Stimulated activated CD4-positive, alpha-beta T cell treated with anti-CD3 and anti-CD28 coated beads, Interleukin-1b, Interleukin-23, amount 100 ng/mL, for 48 hours (primary cell): ENCODE measurements at regions not wholly inside any gene's neighbourhood (a gene's known extent, or its start where the extent isn't known, plus 50 kb on each side); places are given as distances from the start of the nearest gene placed in this dataset.

Experiments
- DNase-seq: peaks from one replicate; pipeline ENCODE4 v3.0.0-alpha.2; 2020

DNA sequence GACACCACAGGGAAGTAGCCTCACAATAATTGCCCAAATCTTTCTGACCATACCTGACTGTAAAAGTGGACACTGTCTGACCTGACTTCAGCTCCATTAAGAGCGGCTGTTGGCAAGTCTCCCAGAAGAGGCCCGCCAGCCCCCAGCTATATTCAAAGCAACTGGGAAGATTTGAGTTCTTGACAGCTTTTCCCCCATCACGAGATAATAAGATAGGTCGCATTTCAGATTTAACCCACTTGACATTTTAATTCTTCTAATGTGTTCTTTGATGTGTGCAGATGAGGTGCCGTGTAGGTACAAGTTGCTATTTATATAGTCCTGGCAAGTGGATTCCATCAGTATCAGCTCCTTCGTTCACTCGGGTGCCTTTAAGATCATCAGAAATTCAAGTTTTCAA, 345.7 kb downstream of the DRD1 start:
- DNase-seq = no peak

DNA sequence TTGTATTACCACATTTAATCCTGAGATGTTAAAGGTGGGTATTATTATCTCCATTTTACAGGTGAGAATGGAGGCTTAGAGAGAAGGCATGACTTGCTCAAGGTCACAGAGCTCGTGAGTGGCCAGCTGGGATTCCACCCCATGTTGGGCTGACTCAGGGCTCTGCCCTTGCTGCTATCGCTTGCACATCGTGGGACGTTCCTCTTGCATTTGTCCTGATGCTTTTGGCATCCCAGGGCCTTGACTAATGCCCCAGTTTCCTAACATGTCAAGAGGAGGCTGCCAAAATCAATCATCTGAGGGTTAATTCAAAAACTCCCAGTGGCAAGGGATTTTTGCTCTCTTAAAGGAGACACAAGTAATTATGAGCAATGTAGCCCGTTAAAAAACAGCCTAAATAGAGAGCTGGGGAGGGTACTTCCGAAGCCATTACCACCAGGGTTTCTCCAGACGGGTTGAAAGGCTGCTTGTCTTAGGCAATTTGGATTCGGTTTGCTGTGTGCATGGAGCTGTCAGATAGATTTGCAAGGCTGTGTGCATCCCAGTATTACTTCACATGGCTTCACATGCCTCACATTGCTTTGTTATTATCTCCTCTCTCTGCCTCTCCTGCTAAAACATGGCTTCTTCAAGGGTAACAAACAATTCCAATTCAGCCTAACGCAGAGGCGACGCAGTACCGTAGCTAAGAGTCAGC, 347.4 kb downstream of the DRD1 start:
- no peak for DNase-seq

DNA sequence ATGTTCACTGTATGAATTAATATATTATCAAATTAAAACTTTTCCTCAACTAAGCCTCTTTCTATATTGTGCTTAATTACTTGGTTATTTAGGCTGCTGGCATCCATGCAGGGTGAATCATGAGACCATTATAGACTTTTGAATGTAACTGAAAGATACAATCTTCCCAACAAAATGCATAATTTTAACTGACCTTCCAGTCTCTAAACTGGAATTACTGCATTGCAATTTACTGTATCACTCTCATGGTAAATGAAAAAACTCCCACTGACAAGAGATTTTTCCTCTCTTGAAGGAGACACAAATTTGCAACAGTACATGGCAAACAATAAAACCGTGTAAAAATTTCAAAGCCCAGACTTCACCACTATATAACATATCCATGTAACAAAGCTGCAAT, 349.5 kb downstream of the DRD1 start:
- no peak for DNase-seq

DNA sequence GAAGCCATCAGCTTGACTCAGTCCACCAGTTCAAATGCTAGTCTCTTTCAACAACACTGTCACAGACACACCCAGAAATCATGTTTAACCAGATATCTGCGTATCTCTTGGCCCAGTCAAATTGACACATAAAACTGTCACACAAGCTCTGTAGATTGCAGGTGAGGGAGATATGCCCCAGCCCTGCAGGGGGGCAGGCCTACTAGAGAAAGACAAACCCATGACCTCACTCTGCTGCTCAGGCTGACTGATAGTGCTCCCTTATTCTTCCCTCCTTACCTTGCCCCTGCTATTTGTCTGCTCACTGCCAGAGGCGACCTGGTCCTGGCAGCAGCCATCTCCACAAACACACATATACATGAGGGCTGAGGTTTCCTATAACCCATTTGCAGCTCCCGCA, 351.3 kb downstream of the DRD1 start:
- DNase-seq = no peak

DNA sequence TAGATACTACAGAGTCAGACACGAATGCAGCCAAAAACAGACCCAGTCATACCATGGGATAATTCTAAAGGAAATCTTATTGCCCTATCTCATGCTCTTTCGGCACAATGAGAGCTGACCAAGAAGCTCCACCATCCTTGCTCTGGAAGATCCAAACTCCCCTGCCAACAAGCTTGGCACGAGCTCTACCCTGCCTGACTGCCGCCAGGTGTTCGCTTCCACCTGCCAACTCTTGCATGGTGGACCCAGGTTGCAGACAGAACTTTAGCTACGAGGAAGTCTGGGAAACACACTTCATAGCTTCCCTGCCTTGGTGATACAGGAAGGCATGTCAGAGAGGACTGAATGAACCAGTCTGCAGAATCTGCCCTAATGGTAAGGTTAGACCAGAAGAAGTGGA, 355.0 kb downstream of the DRD1 start:
- no peak for DNase-seq

DNA sequence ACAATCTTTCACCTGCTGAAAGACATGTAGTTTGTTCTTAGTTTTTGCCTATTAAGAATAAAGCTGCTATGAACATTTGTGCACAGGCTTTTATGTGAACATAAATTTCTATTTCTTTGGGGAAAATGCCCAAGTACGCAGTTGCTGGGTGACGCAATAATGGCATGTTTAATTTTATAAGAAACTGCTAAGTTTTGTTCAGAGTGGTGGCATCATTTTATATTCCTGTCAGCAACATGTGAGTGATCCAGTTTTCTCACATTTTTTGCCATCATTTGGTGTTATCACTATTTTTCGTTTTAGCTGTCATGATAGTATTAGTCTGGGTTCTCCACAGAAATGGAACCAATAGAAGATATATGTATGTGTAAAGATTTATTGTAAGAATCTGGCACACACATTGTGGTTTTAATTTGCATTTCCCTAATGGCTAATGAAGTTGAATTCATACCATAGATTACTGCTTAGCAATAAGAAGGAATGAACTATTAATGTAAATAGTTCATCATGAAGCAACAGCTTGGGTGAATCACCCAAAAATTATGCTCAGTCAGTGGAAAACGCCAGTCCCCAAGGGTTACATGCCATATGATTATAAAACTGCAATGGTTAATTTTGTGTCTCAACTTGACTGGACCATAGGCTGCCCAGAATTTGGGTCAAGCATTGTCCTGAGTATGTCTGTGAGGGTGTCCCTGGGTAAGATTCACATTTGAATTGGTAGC, 358.6 kb downstream of the MSX2 start:
- DNase-seq = no peak

DNA sequence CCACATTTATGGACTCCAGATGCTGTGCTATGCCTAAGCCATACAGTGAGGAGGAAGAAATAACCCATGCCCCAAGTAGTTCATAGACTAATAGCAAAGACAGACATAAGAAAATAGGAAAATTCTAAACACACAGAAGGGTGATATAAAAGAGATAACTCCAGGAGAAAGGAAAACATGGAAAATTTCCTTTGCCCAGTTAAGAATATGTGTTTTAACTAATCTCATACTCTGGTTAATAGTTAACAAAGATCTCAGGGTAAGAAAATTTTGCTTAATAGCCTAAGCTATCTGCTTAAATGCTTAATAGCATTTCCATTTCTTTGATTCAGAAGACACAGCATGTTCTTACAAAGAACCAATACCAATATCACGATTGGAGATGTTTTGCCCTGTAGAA, 358.0 kb downstream of the MSX2 start:
- DNase-seq = no peak

DNA sequence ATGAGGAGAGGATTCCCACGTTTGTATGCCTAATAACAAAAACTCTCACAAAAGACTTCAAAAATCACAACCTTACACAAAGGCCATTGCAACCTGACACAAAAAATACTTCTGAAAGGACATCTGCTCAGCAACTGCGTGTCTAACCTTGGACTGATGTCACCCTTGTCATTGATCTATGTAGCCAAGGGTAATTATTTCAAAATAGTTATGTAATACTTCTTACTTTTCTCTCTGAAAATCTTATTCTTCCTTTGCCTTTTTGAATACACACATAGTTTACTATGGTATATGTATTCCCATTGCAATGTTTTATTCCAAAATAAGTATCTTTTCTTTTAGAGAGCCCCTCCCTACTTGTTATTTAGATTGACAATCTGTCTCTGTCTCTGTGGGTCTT, 355.3 kb downstream of the MSX2 start:
- DNase-seq = no peak

DNA sequence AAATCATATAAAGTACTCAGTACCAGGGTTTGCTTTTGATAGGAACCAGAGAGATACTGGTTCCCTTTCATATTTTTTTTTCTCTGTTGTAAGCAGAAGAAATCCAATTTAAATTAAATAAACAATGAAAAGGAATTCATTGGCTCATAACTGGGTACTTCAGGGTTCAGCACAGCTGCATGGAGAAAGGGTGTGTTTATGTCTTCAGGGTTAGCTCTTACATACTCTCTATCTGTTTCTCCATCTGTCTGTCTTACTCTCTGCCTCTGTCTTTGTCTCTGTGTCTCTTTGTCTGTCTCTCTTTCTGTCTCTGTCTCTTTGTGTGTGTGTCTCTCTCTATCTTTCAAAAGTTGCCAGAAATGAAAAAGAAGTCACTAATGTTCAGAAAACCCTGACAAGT, 345.9 kb downstream of the MSX2 start:
- DNase-seq = no peak

DNA sequence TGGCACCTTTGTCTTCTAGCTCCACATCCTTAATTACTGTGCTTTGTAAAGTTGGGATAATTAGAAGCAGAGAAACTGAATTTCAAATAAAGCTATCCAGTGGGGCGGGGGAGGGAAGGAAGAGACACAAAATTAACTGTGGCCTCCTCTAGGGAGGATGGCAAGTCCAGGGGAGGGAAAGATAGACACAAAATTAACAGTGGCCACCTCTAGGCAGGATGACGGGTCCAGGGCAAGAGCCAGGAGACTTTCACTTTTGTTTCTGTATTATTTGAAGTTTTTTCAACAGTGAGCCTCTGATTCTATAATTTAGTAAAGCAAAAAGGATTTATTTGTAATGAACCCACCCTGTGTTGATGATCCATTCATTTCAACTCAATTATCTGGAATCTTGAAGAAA, 335.9 kb downstream of the MSX2 start:
- no peak for DNase-seq

DNA sequence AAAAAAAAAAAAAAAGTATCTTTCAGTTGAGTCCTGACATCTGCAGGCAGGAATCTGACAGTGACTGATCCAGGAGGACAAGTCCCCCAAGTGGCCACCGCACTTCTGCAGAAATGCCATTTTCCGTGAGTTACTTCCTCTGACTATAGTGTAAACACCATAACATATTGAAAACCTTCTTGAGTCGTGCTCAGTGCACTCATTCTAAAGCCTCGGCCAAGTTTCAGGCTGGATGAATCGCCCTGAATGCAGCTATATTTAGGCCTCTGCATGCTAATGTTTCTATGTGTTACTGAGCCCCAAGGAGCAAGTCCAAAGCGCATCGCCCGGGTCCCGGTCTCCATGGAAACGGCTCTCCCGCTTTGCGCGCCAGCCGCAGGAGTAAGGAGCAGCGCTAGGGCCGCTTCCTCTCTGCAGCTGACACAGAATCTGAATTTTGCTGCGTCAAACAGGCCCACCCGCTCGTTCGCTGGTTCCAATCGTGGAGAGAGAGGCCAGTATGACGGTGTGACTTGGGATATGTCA, 335.4 kb downstream of the MSX2 start:
- peak; percentile 14 for DNase-seq

DNA sequence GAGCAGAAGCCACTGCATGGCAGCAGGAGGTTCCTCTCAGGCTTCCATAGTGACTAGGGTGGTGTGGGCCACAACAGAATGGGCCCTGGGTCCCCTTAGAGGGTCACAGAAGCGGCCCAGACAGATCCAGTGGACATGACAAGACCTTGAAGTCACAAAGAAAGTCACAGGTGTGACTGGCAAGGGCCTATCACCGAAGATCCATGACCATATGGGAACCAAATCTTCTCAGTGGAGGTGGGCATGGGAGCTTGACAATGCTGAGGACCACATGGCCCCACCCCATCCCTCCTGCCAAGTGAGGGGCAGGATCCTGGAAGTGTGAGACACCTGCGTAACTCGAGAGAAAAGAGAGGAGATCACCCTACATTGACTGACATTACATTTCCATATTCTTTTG, 332.4 kb downstream of the MSX2 start:
- no peak for DNase-seq

DNA sequence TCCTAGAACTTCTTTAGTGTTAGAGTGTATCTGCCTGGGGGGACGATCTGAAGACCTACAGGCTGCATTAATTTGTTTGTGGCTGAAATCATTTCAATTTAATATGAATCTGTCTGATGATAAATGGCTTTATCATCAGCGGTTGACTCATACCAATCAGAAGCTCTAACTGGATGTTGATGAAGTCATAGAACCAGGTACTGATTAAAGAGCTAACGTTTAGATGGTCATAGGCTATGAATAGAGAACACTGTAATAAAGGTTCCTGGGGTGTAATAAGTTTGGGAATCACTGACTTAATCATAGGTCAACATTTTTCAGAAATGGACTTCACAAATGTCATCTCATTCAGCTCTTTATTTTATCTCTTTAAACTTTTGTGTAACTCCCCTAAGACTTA, 329.9 kb downstream of the MSX2 start:
- DNase-seq = no peak

DNA sequence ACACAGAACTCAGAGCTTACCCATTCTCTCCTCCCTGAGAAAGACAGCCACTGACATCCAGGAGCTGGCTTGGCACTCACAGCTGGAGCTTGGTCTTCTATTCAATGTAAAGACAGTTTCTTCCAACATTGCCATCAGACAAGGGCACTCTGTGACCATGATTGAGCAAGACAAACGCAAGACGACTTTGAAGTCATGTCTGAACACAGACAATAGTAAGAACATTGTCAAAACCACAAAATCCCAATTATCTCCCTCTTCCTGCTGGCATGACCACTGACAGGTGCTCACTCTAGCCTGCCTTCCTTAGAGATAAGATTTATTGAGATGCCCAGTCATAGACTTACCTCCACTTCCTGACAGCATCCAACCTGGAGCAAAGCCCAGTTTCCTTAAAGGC, 328.0 kb downstream of the MSX2 start:
- no peak for DNase-seq

DNA sequence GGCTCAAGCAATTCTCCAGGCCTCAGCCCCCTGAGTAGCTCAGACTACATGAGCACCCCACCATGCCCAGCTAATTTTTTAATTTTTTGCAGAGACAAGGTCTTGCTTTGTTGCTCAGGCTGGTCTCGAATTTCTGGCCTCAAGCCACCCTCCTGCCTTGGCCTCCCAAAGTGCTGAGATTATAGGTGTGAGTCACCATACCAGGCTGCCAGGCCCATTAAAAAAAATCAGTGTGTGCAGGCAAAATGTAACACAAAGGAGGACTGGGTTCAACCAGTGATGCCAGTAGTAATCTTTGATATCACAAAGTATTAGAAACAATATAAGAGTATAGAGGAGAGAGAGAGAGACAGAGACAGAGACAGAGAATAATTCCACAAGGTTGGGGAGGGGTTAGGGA, 322.7 kb downstream of the MSX2 start:
- DNase-seq = no peak

DNA sequence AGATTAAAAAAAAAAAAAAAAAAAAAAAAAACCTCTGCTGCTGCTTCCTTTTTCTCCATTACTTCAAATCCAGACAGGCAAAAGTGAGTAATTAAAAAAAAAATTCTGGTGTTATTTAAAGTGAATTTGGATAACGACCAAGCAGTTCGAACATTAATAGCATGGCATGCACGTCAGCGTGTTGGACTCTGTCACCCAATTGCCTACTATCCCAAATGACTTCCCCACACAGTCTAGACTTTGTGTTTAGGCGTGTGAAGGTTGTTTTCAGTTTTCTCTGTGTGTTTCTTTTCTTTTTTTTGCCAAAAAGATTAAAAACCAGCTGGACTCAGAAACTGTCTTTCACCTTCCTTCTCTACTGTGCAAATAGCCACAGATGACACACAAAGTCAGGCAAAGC, 321.4 kb downstream of the MSX2 start:
- no peak for DNase-seq

DNA sequence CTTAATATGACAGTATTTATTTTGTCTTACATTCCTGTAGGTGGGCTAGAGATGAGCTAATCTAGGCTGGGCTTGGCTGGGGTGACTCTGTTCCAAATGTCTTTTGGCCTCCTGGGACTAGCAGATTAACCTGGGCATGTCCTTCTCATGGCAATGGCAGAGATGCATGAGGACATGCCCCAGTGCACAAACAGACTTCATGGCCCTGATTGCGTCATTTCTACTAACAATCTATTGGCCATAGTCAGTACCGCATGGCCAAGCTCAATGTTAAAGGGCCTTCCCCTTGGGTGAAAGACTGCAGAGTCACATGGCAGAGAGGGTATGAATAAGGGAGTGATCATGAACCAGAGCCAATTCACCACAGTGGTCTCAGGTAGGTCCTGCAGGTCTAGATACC, 313.4 kb downstream of the MSX2 start:
- DNase-seq = no peak

DNA sequence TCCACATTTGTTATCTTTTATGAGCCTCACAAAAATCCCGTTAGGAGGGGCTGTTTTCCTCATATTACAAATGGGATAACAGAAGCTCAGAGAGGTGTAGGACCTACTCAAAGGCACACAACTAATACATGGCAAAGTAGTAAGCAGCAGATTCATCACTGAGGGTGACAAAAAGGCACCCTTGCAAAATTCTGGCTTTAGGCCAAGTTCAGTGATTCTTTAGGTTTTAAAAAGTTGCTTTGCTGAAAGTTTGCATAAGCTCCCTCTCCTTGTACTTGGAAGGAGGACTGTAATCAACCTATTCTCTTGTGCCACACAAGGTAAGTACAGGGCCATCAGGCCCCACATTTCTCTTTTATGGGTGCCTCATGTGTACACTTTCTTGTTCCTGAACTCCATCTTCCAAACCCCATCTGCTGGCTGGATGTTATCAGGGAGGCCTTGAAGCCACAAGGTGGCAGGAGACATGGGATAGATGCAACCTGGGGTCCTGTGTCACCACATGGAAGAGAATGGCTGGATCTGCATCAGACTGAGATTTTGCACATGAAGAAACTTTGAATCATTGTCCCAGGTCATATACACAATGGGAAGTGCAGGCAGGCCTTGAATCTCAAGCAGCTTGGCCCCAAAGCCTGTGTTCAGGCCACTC, 311.6 kb downstream of the MSX2 start:
- DNase-seq = no peak

DNA sequence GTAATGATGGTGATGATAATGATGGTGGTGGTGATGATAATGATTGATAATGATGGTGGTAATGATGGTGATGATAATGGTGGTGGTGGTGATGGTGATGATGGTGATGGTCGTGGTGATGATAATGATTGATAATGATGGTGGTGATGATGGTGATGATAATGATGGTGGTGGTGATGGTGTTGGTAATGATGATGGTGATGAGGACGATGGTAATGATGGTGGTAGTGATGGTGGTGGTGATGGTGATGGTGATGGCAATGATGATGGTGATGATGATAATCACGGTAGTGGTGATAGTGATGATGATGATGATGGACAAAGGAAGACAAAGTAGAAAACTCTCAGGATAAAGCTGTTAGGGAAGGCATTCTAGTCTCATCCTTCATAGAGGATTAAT, 310.5 kb downstream of the MSX2 start:
- DNase-seq = no peak

DNA sequence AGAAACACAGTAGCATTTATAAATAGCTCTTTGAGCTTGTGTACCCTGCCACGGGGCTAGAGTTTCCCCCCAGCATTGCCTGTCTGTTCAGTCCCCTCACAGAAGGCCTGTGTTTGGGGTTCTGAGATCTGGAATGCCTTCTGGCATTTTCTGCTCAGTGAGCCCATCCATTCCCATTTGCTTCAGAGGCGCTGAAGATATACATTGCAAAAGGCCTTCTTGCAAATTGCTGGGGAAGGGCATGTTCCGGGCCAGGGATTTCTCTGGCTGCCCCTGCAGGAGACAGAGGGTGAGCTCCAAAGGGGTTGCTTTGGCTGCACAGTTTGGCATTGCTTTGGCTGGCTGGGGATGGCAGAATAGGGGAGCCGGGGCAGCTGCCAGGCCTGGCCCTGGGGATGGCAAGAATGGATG, 308.4 kb downstream of the MSX2 start:
- no peak for DNase-seq

DNA sequence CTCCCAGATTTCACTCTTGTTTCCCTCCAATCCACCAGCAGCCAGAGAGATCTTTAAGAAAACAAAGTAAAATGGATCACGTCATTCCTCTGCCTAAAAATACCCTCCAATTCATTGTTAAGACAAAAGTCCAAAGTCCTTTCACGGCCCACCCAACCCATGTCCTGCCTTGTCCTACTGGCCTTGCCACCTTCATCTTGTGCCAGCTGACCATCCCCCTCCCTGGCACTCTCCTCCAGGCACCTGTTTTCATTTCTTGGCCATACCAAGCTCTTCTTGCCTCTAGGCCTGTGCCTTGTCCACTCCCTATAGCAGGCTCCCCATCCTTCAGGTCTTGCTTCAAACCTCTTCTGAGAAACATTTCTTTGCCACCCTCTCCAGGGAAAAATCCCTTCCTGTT, 307.6 kb downstream of the MSX2 start:
- no peak for DNase-seq

DNA sequence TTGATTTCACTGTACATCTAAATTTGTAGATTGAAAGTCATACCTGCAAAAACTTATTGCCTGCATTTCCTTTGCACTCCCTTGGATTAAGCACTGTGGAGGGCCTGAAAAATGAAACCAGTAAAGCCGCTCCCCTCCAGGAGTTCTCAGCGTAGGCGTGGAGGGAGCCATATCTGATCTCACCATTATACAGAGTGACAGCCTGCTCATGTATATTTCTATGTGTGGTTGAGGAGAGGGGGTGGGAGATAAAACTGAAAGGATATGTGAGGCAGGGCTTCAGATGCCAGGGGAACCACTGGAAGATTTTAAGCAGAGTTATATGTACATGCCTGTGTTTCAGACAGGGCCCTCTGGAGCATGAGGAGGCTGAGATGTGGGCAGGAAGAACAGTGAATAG, 303.0 kb downstream of the MSX2 start:
- no peak for DNase-seq

DNA sequence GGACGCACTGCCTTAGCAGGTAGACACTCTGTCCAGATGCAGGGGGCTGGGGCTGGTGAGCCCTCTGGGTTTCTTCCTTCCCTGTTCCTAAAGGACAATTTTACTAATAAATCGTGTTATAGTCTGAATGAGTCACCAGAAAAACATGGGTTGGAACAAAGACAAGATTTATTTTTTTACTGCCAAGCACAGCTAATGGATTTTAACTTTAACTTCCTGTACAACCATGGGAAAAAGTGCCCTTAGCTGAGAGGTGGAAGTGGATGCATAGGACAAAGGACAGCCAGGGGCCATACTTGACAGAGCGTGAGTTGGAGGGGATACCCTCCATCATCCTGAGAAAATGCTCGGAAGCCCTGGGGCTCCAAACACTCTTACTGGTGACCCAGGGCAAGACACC, 300.7 kb downstream of the MSX2 start:
- DNase-seq = no peak
